GM12864 (cell line): ENCODE measurements at regions not wholly inside any gene's neighbourhood (a gene's known extent, or its start where the extent isn't known, plus 50 kb on each side); places are given as distances from the start of the nearest gene placed in this dataset.

ENCODE experiments used
- DNase-seq: peaks from one replicate; pipeline ENCODE4 v3.0.0-alpha.2; 2011; ENCODE audit warnings: low read depth
- H3K4me3 ChIP-seq: 2 replicates; pipeline ENCODE4 v1.5.1; 2011; ENCODE audit warnings: mild to moderate bottlenecking, low read depth, low read length, control low read depth
- CTCF ChIP-seq: IDR thresholded peaks from 2 replicates; pipeline ENCODE4 v1.5.1; 2011; ENCODE audit warnings: low read depth, mild to moderate bottlenecking, moderate library complexity, low read length, control low read depth, inconsistent platforms; ENCODE audit errors: missing control alignments

GRCh38 chr5:62005551-62005950 lies 300.5 kb upstream of the KIF2A start:
- no peak for DNase-seq
- H3K4me3 ChIP-seq = no peak overlapping the region
- no peak for TF ChIP-seq CTCF

GRCh38 chr5:62007457-62007856 lies 298.5 kb upstream of the KIF2A start:
- H3K4me3 ChIP-seq = no peak overlapping the region
- no peak for DNase-seq
- TF ChIP-seq CTCF = no peak

- no peak for TF ChIP-seq CTCF
- DNase-seq = no peak
- H3K4me3 ChIP-seq = no peak overlapping the region
These were observed 294.8 kb upstream of the KIF2A start for GRCh38 chr5:62011089-62011664.

GRCh38 chr5:62017092-62017491 lies 288.9 kb upstream of the KIF2A start:
- TF ChIP-seq CTCF = no peak

GRCh38 chr5:62029303-62029702 lies 276.7 kb upstream of the KIF2A start:
- no peak for TF ChIP-seq CTCF
- DNase-seq = no peak
- H3K4me3 ChIP-seq = no peak overlapping the region

More at GRCh38 chr5:62017092-62017491, 288.9 kb upstream of the KIF2A start:
- DNase-seq = no peak
- no peak overlapping the region for H3K4me3 ChIP-seq

- no peak overlapping the region for H3K4me3 ChIP-seq
- no peak for DNase-seq
- TF ChIP-seq CTCF = no peak
These were observed 275.7 kb upstream of the KIF2A start for GRCh38 chr5:62030326-62030725.

- H3K4me3 ChIP-seq = no peak overlapping the region
- no peak for TF ChIP-seq CTCF
- DNase-seq = no peak
These were observed 268.0 kb upstream of the KIF2A start for GRCh38 chr5:62038024-62038423.
